ENCODE measurements at regions not wholly inside any gene's neighbourhood (a gene's known extent, or its start where the extent isn't known, plus 50 kb on each side); places are given as distances from the start of the nearest gene placed in this dataset.

- DNase-seq, result no peak
These were observed 79.9 kb upstream of the CPEB4 start for GRCh38 chr5:173808079-173808808.

GRCh38 chr5:173809014-173809413, 79.1 kb upstream of the CPEB4 start:
- no peak for DNase-seq

GRCh38 chr5:173812811-173813550, 75.2 kb upstream of the CPEB4 start:
- DNase-seq, result no peak

GRCh38 chr5:173814053-173814452, 74.1 kb upstream of the CPEB4 start:
- no peak for DNase-seq

DNA sequence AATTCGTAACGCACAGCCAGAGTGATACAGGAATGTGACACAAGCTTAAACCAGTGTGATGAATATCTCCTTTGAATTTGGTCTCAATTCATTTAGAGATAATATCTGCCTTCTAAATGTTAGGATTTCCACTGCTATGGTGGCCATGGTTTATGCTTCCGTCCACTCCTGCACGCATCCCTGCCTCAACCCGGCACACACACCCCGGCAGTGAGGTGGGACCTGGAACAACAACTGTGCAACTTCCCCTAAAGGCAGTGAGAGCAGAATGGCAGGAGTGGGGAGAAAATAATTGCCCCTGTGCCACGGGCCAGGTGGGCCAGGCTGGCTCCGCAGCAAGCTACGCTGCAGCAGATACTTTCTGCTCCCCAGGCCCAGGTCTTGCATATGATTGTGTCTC, 72.6 kb upstream of the CPEB4 start:
- DNase-seq, result no peak

GRCh38 chr5:173816728-173817127, 71.4 kb upstream of the CPEB4 start:
- no peak for DNase-seq

GRCh38 chr5:173817561-173817960, 70.6 kb upstream of the CPEB4 start:
- no peak for DNase-seq

GRCh38 chr5:173819521-173819920, 68.6 kb upstream of the CPEB4 start:
- DNase-seq, result no peak

DNA sequence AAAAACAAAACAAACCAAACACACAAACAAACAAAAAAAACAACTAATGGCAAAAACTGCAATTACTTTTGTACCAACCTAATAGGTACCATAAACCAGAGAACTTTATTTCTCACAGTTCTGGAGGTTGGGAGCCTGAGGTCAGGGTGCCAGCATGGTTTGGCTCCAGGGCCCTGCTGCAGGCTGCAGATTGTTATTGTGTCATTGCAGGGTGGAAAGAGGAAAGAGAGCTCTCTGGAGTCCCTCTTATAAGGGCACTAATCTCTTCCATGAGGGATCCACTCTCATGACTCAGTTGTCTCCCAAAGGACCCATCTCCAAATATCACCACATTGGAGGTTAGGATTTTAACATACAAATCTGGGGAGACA, 64.9 kb upstream of the CPEB4 start:
- no peak for DNase-seq

- no peak for DNase-seq
These were observed 64.2 kb upstream of the CPEB4 start for GRCh38 chr5:173823721-173824567.

- no peak for DNase-seq
These were observed 62.8 kb upstream of the CPEB4 start for GRCh38 chr5:173825215-173825865.

DNA sequence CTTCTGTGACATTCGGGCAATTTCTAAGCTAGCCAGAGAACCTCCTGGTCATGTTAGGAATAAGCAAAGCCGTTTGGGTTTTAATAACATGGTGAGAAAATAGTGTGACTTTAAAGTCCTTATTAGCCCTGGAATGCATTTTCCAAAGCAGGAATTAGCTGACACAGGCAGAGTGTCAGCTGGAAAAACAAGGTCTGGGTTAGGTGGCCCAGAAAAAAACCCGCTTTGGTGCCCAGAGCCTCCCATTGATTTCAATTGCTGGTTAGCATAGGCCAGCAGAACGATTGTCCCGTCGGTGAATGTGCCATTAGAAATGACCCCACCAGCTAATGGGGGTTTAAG, 62.1 kb upstream of the CPEB4 start:
- no peak for DNase-seq

DNA sequence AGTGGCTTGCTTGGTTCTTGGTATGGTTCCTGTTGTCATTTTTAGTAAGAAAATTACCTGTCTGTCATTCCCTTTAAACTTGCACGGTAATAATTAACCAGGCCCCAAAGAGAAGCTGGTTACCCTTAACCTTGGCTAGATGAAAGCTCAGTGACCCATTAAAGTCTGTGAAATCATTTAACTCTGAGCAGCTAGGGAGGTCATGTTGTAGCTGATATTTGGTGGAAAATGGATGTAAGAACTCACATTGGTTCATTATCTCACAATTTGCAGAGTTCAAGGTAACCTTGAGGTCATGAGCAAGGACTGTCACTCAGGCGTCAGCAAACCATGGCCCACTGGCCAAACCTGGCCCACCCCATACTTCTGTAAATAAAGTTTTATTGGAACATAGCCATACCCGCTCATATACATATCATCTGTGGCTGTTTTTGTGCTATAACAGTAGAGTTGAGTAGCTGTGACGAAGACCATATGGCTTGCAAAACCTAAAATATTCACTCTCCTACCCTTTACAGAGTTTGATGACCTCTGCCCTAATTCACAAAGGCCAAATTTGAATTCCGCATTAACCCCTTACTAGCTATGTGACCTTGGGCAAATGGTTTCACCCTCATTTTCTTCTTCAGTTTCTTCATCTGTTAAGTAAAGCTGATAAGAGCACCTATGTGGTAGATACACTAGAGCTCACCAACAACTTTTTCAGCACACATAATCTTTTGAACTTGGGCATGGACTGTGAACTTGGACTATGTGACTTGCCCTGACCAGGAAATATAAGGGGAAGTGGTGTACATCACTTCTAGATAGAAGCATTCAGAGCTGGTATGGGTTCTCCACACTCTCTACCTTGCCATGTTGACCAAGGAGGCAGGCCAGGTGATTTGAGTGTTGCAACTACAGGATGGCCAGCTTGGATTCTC, 61.5 kb upstream of the CPEB4 start:
- DNase-seq, result no peak

DNA sequence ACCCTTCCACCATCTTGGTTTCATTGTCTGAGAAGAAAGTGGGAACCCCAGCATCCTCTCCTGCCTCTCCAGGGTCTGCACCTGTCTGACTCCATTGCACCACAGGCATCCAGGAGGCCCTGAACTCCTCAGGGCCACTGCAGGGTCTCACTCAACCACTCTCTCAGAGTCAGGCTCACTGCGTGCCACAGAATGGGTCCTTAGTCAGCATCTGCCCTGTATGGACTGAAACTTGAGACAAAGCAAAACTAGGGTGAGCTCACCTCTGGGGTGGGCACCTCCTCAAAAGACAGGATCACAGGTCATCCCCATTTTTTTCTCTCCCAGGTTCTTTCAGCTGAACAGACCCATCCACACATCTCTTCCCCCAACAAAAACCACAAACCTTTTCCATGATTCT, 59.2 kb upstream of the CPEB4 start:
- DNase-seq, result no peak

- no peak for DNase-seq
These were observed 58.3 kb upstream of the CPEB4 start for GRCh38 chr5:173829826-173830225.

DNA sequence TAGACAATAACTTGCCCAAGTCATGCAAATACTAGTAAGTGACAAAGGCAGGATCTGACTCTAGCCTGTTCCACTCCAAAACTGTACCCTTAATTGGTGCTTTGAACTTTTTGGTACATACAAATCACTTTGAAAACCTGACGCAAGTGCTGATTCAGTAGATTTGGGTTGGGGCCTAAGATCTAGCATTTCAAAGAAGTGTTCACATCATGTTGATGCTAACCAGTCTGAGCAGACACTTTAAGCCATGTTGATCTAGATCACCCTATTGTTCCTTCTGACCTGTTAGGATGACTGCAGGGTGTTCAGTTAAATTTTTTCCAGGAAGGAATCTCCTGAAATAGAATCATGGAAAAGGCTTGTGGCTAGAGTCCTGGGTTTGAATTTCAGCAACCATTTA, 57.7 kb upstream of the CPEB4 start:
- no peak for DNase-seq

DNA sequence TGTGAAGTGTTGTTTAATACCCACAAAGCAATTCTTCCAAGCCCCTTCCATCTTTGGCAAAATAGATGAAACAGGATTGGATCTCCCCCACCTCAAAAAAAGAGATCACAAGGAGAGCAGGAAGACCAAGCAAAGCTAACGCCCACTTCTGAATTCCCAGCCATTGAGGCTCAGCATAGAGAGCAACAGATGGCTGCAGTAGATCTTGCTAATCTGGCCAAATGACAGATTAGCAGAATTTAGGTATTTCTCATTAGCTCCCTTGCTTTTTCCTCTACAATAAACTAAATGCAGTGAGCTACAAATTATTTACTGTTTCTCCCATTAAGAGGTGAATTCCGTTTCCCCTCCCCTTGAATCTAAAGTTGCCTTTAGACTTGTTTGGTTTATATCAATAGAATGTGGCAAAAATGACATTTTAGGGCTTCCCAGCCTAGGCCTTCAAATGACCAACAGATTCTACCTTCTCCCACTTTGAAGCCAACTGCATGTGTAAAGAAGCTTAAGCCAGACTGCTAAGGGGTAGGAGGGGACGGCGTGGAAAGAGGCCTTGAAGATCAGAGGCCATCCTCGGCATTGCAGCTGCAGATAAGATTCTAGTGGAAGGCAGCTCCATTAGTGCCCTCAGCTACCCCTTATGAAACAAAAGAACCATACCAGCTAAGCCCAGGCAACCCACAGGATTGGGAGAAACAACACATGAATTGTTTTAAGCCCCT, 56.8 kb upstream of the CPEB4 start:
- DNase-seq, result no peak

GRCh38 chr5:173832386-173832785, 55.8 kb upstream of the CPEB4 start:
- DNase-seq, result no peak

- no peak for DNase-seq
These were observed 54.8 kb upstream of the CPEB4 start for GRCh38 chr5:173833196-173833985.

GRCh38 chr5:173834071-173834771, 53.9 kb upstream of the CPEB4 start:
- no peak for DNase-seq

Data from right hindlimb (tissue), 1 donor.